ENCODE measurements at regions not wholly inside any gene's neighbourhood (a gene's known extent, or its start where the extent isn't known, plus 50 kb on each side); places are given as distances from the start of the nearest gene placed in this dataset.

DNA sequence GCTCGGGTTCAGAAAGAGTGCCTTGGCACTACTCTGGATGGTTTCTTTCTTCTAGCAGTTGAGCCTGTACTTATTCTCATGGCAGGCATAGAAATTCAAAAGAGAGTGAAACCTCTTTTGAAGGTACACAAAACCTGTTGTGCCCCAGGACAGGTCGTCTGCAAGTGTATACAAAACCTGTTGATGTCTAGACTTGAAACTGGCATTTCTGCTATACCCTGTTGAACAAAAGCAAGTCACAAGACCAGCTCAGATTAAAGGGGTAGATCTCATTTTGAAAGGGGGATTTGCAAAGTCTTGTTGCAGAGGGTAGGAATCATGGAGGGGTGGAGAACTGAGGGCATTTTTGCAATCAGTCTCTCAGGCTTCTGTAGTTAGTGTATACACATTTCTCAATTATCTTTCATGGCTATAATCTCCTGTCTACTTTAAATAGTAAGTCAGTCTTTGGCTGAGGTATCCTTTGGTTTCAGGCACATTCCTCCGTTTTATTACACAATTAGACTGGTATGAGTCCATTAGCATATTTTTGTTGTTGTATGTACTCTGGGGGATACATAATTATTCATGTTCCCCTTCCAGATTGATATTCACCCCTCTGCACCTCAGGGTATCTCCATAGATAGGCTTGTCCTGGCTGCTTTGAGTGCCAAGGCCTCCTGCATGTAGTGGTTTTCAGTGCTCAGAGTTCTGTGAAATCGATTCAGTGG is 251.4 kb downstream of the DTHD1 start:
- Histone ChIP-seq H3K36me3 (ENCODE audit: control insufficient read depth in 2 of 2, insufficient read depth in 2 of 2, low read length in 2 of 2) (no peaks in the 10 kb centered on the region), H3K4me1 (ENCODE audit: control insufficient read depth in 2 of 2, insufficient read depth in 2 of 2, low read length in 2 of 2) (no peaks in the 10 kb centered on the region), H3K27me3 (ENCODE audit: control insufficient read depth in 2 of 2, insufficient read depth in 2 of 2, low read length in 2 of 2) (no peaks in the 10 kb centered on the region), H3K9ac (ENCODE audit: low read depth in 1 of 2, low read length in 2 of 2) (no peak overlapping the region), H3K4me3 (ENCODE audit: low read length in 2 of 2) (no peak overlapping the region), H3K9me3 (ENCODE audit: control insufficient read depth in 2 of 2, low read length in 2 of 2) (peaks cover 0 to 5% of the 10 kb centered on the region in 2 donors), H3K27ac (ENCODE audit: low read depth in 2 of 2, low read length in 2 of 2) (no peak overlapping the region)

DNA sequence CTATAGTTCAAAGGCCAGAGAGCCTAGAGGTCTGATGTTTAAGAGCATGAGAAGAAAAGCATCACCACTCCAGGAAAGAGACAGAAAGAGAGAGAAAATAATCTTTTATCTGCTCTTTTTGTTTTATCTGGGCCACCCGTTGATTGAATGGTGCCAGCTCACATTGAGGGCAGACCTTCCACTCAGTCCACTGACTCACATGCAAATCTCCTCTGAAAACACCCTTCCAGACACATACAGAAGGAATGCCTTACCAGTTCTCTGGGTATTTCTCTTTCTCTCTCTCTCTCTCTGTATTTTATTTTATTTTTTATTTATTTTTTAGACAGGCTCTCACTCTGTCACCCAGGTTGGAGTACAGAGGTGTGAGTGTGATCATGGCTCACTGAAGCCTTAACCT is 252.5 kb downstream of the DTHD1 start:
- Histone ChIP-seq H3K9me3 (ENCODE audit: control insufficient read depth in 2 of 2, low read length in 2 of 2) (peaks cover 0 to 2% of the 10 kb centered on the region in 2 donors), H3K4me1 (ENCODE audit: control insufficient read depth in 2 of 2, insufficient read depth in 2 of 2, low read length in 2 of 2) (no peaks in the 10 kb centered on the region), H3K27ac (ENCODE audit: low read depth in 2 of 2, low read length in 2 of 2) (no peak overlapping the region), H3K4me3 (ENCODE audit: low read length in 2 of 2) (no peak overlapping the region), H3K27me3 (ENCODE audit: control insufficient read depth in 2 of 2, insufficient read depth in 2 of 2, low read length in 2 of 2) (no peaks in the 10 kb centered on the region), H3K9ac (ENCODE audit: low read depth in 1 of 2, low read length in 2 of 2) (no peak overlapping the region), H3K36me3 (ENCODE audit: control insufficient read depth in 2 of 2, insufficient read depth in 2 of 2, low read length in 2 of 2) (no peaks in the 10 kb centered on the region)

DNA sequence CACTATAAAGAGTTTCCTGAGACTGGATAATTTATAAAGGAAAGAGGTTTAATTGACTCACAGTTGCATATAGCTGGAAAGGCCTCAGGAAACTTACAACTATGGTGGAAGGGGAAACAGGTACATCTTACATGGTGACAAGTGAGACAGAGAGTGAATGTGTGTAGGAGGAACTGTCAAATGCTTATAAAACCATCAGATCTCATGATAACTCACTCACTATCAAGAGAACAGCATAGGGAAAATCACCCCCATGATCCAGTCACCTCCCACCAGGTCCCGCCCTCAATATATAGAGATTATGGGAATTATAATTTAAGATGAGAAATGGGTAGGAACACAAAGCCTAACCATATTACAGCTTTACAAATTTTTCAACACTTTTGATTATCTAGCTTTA is 266.0 kb downstream of the DTHD1 start:
- Histone ChIP-seq H3K4me3 (ENCODE audit: low read length in 2 of 2) (no peak overlapping the region), H3K9ac (ENCODE audit: low read depth in 1 of 2, low read length in 2 of 2) (no peak overlapping the region), H3K9me3 (ENCODE audit: control insufficient read depth in 2 of 2, low read length in 2 of 2) (no peaks in the 10 kb centered on the region), H3K27ac (ENCODE audit: low read depth in 2 of 2, low read length in 2 of 2) (no peak overlapping the region), H3K4me1 (ENCODE audit: control insufficient read depth in 2 of 2, insufficient read depth in 2 of 2, low read length in 2 of 2) (no peaks in the 10 kb centered on the region), H3K27me3 (ENCODE audit: control insufficient read depth in 2 of 2, insufficient read depth in 2 of 2, low read length in 2 of 2) (no peaks in the 10 kb centered on the region), H3K36me3 (ENCODE audit: control insufficient read depth in 2 of 2, insufficient read depth in 2 of 2, low read length in 2 of 2) (no peaks in the 10 kb centered on the region)

DNA sequence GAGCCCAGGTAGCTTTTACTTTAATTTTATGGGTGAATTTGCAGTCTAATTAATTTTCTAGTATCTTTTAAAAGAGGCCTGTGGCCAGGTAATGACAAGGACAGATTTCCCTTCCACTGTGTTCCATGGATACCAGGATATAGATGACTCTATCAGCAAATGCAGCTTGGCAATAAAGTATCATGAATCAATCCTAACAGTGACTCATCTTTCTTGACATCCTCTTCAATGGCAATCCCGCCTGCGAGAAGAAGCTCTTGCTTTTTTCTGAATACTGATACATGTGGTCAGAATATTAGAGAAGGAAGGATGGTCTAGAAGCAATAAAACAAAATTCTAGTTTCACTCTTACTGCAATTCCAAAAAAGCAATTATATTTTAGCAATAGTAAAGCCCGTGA is 267.8 kb downstream of the DTHD1 start:
- H3K27ac ChIP-seq (ENCODE audit: low read depth in 2 of 2, low read length in 2 of 2) = no peak overlapping the region
- H3K9ac ChIP-seq (ENCODE audit: low read depth in 1 of 2, low read length in 2 of 2) = no peak overlapping the region
- H3K4me3 ChIP-seq (ENCODE audit: low read length in 2 of 2) = no peak overlapping the region
- H3K36me3 ChIP-seq (ENCODE audit: control insufficient read depth in 2 of 2, insufficient read depth in 2 of 2, low read length in 2 of 2) = no peaks in the 10 kb centered on the region
- H3K27me3 ChIP-seq (ENCODE audit: control insufficient read depth in 2 of 2, insufficient read depth in 2 of 2, low read length in 2 of 2) = no peaks in the 10 kb centered on the region
- H3K9me3 ChIP-seq (ENCODE audit: control insufficient read depth in 2 of 2, low read length in 2 of 2) = no peaks in the 10 kb centered on the region
- no peaks in the 10 kb centered on the region for H3K4me1 ChIP-seq (ENCODE audit: control insufficient read depth in 2 of 2, insufficient read depth in 2 of 2, low read length in 2 of 2)

DNA sequence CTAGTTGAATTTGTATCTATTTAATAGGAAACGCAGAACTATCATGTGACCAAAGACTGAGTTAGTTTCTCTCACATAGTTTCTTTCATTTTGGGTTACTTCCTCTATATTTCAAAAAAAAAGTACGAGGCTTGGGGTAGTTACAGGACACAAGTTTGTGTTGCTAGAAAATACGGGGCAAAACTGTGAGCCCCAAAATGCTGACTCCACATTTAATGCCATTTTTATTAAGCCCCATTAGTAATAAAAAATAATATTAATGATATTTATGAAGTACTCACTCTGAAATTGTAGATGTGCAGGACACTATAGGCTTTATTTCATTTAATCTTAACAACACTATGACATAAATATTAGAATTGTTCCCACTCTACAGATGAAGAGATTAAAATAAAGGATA is 268.6 kb downstream of the DTHD1 start:
- Histone ChIP-seq H3K9me3 (ENCODE audit: control insufficient read depth in 2 of 2, low read length in 2 of 2) (no peaks in the 10 kb centered on the region), H3K27ac (ENCODE audit: low read depth in 2 of 2, low read length in 2 of 2) (no peak overlapping the region), H3K4me3 (ENCODE audit: low read length in 2 of 2) (no peak overlapping the region), H3K27me3 (ENCODE audit: control insufficient read depth in 2 of 2, insufficient read depth in 2 of 2, low read length in 2 of 2) (no peaks in the 10 kb centered on the region), H3K36me3 (ENCODE audit: control insufficient read depth in 2 of 2, insufficient read depth in 2 of 2, low read length in 2 of 2) (no peaks in the 10 kb centered on the region), H3K9ac (ENCODE audit: low read depth in 1 of 2, low read length in 2 of 2) (no peak overlapping the region), H3K4me1 (ENCODE audit: control insufficient read depth in 2 of 2, insufficient read depth in 2 of 2, low read length in 2 of 2) (no peaks in the 10 kb centered on the region)

DNA sequence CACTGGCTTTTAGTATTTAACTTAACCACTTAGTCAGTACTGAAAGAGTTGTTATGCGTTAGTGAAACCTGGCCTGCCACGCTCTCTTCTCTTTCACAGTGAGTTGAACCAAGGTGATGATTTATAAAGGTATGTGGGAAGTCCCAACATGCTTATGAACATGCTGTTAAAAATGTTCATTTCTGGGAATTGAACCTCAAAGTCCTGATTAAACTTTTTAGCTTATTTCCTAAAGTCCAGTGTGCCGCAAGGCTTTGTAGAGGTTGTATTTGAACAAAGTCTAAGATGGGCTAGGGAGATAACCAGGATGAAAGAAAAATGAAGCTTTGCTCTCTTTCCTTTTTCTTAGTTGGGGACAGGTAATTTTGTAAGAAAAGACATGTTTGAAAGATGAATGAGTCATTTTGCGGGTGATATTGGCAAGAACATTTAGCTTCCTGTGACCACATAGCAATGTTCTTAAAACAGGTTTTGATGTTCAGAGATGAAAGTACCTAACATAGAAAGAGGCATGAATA is 270.3 kb downstream of the DTHD1 start:
- Histone ChIP-seq H3K27ac (ENCODE audit: low read depth in 2 of 2, low read length in 2 of 2) (no peak overlapping the region), H3K9me3 (ENCODE audit: control insufficient read depth in 2 of 2, low read length in 2 of 2) (no peaks in the 10 kb centered on the region), H3K27me3 (ENCODE audit: control insufficient read depth in 2 of 2, insufficient read depth in 2 of 2, low read length in 2 of 2) (no peaks in the 10 kb centered on the region), H3K4me1 (ENCODE audit: control insufficient read depth in 2 of 2, insufficient read depth in 2 of 2, low read length in 2 of 2) (no peaks in the 10 kb centered on the region), H3K9ac (ENCODE audit: low read depth in 1 of 2, low read length in 2 of 2) (no peak overlapping the region), H3K36me3 (ENCODE audit: control insufficient read depth in 2 of 2, insufficient read depth in 2 of 2, low read length in 2 of 2) (no peaks in the 10 kb centered on the region), H3K4me3 (ENCODE audit: low read length in 2 of 2) (no peak overlapping the region)

DNA sequence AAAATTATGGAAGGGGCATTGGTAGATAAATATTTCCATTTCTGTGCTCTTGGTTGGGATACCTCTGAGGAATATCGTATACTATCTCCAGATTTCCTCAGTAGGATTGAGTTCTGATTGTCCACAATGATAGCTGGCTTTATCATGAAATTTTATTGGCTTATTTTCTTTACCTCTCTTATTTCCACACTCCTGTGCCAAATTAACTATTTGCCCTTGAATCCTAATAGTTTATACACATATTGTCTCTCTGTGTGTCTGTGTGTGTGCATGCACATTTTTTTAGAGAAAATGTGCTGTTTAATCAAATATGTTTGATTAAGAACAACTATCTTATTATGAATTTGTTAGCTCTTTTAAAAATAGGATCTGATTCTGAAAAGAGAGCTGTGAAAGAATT is 271.6 kb downstream of the DTHD1 start:
- no peaks in the 10 kb centered on the region for H3K9me3 ChIP-seq (ENCODE audit: control insufficient read depth in 2 of 2, low read length in 2 of 2)
- no peaks in the 10 kb centered on the region for H3K4me1 ChIP-seq (ENCODE audit: control insufficient read depth in 2 of 2, insufficient read depth in 2 of 2, low read length in 2 of 2)
- H3K4me3 ChIP-seq (ENCODE audit: low read length in 2 of 2) = no peak overlapping the region

DNA sequence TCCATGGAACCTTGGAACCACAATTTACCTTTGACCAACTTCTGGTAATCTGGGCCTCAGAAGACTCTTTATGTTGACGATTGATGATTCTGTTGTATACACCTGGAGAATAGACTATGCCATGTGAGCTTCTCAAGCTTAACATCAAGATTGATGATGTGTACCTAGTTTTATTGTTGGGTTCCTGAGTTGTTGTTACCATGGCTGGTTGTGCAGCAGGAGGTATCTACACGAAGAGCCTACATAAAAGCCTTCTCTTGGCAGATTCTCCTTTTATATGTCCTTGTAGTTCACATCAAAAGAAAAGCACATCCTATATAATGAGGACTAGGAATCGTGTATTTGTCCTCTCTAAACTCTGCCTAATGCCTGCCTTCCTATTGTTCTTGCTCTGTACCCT is 272.0 kb downstream of the DTHD1 start:
- H3K9me3 ChIP-seq (ENCODE audit: control insufficient read depth in 2 of 2, low read length in 2 of 2) = no peaks in the 10 kb centered on the region

More for the DNA sequence above, 271.6 kb downstream of the DTHD1 start:
- H3K9ac ChIP-seq (ENCODE audit: low read depth in 1 of 2, low read length in 2 of 2) = no peak overlapping the region
- H3K36me3 ChIP-seq (ENCODE audit: control insufficient read depth in 2 of 2, insufficient read depth in 2 of 2, low read length in 2 of 2) = no peaks in the 10 kb centered on the region
- H3K27ac ChIP-seq (ENCODE audit: low read depth in 2 of 2, low read length in 2 of 2) = no peak overlapping the region
- no peaks in the 10 kb centered on the region for H3K27me3 ChIP-seq (ENCODE audit: control insufficient read depth in 2 of 2, insufficient read depth in 2 of 2, low read length in 2 of 2)

DNA sequence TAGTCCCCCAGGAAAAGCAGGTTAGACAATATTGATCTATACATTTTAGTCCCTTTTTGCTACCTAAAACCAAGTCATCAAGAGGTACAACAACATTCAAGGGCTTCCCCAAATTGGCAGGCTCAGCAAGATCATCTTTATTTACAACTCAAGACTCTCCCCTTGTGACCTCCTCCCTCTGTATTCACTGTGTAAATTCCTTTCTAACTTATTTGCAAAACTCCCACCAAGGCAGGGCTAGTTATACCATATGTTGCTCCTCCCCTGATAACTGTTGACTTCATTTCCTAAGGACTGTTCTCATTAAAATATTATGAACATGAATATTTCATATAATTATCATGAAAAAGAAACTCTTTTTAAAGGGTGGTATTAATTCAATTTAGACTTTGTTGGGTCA is 275.6 kb downstream of the DTHD1 start:
- no peaks in the 10 kb centered on the region for H3K36me3 ChIP-seq (ENCODE audit: control insufficient read depth in 2 of 2, insufficient read depth in 2 of 2, low read length in 2 of 2)
- no peak overlapping the region for H3K9ac ChIP-seq (ENCODE audit: low read depth in 1 of 2, low read length in 2 of 2)
- H3K27me3 ChIP-seq (ENCODE audit: control insufficient read depth in 2 of 2, insufficient read depth in 2 of 2, low read length in 2 of 2) = no peaks in the 10 kb centered on the region
- H3K4me1 ChIP-seq (ENCODE audit: control insufficient read depth in 2 of 2, insufficient read depth in 2 of 2, low read length in 2 of 2) = no peaks in the 10 kb centered on the region
- no peaks in the 10 kb centered on the region for H3K9me3 ChIP-seq (ENCODE audit: control insufficient read depth in 2 of 2, low read length in 2 of 2)
- H3K27ac ChIP-seq (ENCODE audit: low read depth in 2 of 2, low read length in 2 of 2) = no peak overlapping the region
- no peak overlapping the region for H3K4me3 ChIP-seq (ENCODE audit: low read length in 2 of 2)

More for the DNA sequence above, 272.0 kb downstream of the DTHD1 start:
- no peaks in the 10 kb centered on the region for H3K36me3 ChIP-seq (ENCODE audit: control insufficient read depth in 2 of 2, insufficient read depth in 2 of 2, low read length in 2 of 2)
- H3K27ac ChIP-seq (ENCODE audit: low read depth in 2 of 2, low read length in 2 of 2) = no peak overlapping the region
- H3K27me3 ChIP-seq (ENCODE audit: control insufficient read depth in 2 of 2, insufficient read depth in 2 of 2, low read length in 2 of 2) = no peaks in the 10 kb centered on the region
- H3K9ac ChIP-seq (ENCODE audit: low read depth in 1 of 2, low read length in 2 of 2) = no peak overlapping the region
- H3K4me3 ChIP-seq (ENCODE audit: low read length in 2 of 2) = no peak overlapping the region
- H3K4me1 ChIP-seq (ENCODE audit: control insufficient read depth in 2 of 2, insufficient read depth in 2 of 2, low read length in 2 of 2) = no peaks in the 10 kb centered on the region

DNA sequence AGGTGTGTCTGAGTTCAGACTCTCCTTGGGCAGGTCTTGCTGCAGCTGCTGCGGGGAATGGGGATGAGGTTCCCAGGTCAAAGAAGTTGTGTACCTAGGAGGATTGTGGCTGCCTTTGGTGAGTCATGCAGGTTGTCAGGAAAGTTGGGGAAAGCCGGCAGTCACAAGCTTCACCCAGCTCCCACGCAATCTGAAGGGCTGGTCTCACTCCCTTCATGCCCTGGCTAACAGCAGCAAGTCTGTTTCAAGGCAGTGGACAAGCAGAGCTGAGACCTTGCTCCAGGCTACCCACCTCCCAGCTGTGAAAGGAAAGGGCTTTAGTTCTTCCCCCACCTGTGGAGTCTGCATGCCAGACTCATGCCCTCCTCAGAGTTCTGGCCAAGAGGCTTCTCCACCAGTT is 287.2 kb downstream of the DTHD1 start:
- Histone ChIP-seq H3K27ac (ENCODE audit: low read depth in 2 of 2, low read length in 2 of 2) (no peak overlapping the region), H3K9ac (ENCODE audit: low read depth in 1 of 2, low read length in 2 of 2) (no peak overlapping the region), H3K4me3 (ENCODE audit: low read length in 2 of 2) (no peak overlapping the region), H3K4me1 (ENCODE audit: control insufficient read depth in 2 of 2, insufficient read depth in 2 of 2, low read length in 2 of 2) (no peaks in the 10 kb centered on the region), H3K36me3 (ENCODE audit: control insufficient read depth in 2 of 2, insufficient read depth in 2 of 2, low read length in 2 of 2) (no peaks in the 10 kb centered on the region), H3K9me3 (ENCODE audit: control insufficient read depth in 2 of 2, low read length in 2 of 2) (no peaks in the 10 kb centered on the region), H3K27me3 (ENCODE audit: control insufficient read depth in 2 of 2, insufficient read depth in 2 of 2, low read length in 2 of 2) (no peaks in the 10 kb centered on the region)

Data from mucosa of rectum (tissue), 2 donors.